Activated CD4-positive, CD25-positive, alpha-beta regulatory T cell (primary cell): ENCODE measurements at regions not wholly inside any gene's neighbourhood (a gene's known extent, or its start where the extent isn't known, plus 50 kb on each side); places are given as distances from the start of the nearest gene placed in this dataset.

Experiments
- DNase-seq, 4 experiments: peaks; one replicate each; lab custom pipeline; 2025; lab: John Stamatoyannopoulos, UW

DNA sequence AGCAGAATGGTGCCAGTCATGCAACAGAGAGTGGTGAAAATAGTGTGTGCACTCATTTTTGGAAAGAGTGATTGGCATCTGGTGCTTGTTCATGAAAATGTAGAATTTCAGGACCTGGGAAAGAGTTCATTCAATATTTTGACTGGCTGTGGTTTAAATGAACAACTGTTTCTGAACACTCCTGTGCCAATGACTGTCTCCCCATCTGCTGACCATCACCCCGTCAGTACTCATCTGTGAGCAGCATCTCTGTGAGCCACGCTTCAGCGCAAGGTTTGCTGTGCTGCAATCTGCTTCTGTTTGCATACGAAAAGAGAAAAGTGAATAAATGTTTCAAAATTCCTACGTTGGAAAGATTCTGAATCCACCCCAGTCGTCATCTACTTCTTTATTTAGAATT, 77.9 kb upstream of the RUNX1 start:
- no peak for DNase-seq

DNA sequence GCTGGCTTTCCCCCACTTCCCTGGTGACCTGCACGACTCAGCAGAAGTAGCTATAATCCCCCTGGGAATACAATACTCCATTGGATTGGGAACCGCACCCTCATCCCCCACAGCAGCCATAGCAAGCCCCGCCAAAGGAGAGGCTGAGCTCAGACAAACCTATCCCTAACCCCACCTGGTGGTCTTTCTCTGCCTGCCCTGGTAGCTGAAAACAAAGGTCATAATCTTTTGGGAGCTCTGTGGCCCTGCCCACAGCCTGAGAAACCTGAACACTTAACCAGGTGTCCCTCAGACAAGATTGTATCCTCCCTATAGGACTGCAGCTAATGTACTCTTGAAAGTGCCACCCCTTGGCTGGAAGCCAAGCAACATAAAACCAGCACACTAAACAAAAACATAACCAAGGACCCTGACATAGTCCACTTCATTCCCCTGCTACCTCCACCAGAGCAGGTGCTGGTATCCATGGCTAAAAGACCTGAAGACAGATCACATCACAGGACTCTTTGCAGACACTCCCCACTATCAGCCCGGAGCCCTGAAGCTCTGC, 71.6 kb upstream of the RUNX1 start:
- no peak for DNase-seq

DNA sequence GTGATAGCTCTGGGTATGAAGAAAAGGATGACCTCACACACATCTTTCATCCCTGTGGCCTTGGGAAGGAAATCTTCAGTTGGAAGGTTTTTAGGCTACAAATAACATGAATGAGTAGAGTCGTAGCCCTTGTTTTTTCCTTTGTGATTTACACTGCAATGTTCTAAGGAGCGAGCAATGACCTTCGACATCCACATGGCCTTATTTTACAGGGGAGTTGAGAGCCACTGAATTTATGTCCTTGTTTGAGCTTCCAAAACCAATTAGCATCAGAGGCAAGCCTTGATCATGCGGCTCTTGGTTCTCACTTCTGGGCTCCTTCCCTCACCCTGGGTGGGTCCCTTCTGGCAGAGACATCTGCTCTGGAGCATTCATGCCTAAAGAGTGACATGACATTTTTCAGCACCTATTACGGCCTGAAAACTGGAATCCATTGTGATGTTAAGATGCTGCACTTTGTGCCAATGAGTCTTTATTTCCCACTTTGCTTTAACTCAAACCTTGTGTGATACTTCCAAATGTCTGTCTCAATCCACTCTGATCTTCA, 70.5 kb upstream of the RUNX1 start:
- no peak for DNase-seq

DNA sequence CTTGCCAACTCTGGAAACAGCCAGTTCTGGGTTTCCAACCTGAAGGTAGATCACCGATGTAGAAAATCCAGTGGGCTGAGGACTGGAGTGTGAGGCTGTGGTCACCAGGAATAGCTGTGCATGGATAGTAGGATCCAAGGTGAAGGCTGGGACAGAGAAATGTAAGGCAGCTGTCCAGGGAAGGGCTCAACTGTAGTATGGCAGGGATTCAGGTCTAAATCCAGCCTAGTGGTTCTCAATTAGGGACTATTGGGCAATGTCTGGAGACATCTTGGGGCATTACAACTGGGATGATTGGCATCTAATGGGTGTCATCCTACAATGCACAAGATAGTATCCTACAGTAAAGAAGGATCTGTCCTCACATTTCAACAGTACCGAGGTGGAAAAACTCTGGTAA, 67.7 kb upstream of the RUNX1 start:
- DNase-seq, result no peak

DNA sequence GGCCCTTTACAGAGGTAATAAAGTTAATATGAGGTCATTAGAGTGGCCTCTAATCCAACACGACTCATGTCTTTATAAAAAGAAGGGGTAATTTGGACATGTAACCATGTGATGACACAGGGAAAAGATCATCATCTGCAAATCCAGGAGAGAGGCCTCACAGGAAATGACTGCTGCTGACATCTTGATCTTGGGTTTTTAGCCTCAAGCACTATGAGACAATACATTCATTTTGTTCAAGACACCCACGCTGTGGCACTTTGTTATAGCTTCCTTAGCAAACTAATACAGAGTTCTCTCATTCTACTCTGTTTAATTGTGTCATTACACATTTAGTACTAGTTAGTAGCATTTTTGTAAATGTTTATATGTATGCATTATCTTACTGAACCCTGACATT, 64.0 kb upstream of the RUNX1 start:
- no peak for DNase-seq

DNA sequence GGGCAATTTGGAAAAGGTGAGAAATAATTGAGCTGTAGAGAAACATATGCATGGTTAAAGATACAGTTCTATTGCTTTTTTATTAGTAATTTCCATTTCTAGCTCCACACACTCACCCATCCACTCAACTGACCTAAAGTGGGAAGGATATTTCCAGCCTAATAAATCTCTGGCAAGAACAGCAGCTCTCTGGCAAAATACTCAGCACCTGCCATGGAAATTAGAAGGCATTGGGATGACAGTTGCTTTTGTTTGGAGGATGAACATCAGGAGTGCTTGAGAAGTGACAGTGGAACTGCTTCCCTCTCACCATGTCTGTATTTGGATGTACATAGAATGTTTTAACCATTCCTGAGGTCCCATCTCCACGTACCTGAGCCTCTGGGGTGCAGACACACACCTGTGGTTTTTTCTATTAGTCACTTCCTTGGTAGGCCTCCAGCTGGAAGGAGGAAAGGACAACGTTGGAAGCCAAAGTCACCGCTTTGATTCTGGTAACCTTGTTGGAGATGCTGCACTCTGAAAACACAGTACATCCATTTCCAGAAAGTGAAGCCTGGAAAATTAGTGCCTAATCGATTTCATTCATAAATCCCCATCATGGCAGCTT, 62.3 kb upstream of the RUNX1 start:
- DNase-seq, result no peak

DNA sequence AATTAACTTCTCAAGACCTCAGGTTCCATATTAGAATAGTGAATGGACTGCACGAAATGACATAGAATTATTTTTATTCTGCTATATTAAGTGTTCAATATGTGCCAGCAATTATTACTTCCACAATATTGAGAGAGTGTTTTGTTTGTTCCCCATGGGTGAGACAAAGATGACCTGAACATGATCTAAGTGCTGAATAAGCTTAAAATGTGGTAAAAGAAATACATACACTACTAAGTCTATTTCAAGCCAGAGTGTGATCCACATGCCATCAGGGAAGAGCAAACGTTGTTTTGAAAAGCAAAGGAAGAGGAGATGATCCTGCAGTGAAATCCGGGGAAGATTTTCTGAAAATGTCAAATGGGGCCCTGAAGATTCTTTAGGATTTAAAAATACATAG, 59.8 kb upstream of the RUNX1 start:
- no peak for DNase-seq

DNA sequence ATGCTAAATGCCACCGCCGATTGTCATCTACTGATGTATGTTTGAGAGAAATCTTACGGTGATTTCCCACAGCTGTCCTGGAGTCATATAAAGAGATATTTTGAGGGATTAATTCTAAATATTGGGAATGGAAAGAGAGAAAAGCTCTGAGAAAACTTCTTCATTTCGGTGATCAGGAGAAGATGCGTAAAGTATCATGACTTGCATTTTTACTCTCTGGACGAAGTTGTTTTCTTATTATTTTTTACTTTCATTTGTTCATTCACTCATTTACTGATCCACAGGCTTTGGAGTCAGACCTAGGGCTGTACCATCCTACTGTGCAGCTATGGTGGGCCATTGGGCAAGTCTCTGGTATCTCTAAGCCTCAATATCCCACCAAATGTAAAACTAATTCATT, 58.4 kb upstream of the RUNX1 start:
- no peak for DNase-seq

DNA sequence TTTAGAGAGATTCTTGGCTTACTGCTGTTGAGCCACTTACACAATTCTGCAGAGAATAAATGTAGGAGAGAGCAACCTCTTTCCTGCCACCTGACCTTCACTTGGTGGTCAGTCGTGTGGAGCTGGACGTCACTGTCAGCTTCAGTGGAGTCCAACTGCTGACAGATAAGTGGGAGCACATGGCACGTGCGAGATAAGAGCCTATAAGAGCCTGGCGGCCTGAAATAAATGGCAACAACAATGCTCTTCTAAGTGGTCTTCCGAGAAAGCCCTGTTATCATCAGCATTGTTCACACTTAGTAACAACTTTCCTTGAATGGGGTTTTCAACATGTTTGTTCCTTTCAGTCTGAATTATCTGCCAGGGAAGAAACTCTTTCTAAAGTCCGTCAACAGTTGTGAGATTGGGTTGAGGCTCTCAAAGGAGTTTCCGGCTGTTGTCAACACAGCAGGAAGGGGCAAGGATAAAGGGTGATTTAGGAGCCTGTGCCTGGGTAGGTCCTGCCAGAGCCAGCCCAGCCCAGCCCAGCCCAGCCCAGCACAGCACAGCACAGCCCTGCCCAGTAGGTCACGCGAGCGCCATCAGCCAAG, 57.2 kb upstream of the RUNX1 start:
- DNase-seq, result no peak

DNA sequence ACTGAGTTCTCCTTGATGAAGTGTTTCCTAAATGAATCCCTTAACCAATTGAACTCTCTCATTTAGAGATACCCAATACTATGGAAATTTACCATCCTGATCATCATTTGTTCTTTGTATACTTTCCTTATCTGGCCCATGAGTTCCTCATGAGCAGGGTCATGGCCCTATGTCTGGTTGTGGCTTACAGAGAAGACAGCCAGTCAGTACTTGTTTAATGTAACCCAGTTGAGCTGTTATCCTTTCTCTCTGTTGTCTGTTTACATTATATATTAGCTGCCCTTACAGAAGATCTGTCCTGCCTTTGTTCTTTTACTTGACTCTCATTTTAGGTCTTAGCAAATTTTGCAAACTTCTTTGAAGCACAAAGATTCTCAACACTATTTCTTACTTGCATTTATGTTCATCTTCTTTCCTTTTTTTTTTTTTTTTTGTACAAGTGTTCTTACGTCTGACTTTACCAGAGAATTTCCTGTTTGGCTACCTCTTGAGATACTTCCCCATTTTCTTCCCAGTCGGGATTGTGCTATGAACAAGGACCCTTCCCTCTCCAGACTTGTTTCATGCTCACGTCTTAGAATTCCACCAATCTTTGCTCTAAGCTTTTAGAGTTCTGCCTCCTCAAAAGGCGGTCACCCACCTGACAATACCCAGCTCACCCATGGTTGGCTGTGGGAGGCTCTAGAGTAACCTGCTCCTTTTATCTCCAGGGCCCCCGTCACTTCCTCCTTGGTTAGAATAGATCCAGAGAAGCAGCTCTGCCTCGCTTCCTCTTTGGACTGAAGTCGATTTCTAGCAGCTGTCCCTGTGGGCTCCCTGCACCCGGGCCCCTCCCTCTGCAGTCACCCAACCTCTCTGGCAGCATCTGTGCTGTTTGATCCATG, 53.6 kb upstream of the RUNX1 start:
- DNase-seq, result peak in 1 of 4 experiments; percentile 4

DNA sequence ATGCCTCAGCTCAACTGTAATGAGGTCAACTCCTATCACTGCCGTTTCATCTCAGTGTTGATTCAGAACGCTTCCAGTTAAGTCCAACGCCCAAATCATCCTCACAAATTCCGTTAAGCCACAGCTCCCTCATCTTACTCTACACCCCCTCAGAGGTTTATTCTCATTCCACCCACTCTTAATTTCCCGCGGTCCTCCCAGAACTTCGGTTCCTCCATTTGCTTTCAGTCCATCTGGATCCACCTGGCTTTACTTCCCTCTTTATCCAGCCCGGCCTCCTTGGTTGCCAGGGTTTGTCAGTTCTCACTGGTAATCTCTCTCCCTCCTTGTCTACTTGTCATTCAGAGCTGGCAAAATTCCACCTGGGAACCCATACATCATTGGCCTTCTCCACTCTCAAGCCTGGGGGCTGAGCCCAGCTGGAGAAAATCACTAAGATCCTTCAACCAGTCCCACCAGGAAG, 51.3 kb upstream of the RUNX1 start:
- no peak for DNase-seq

DNA sequence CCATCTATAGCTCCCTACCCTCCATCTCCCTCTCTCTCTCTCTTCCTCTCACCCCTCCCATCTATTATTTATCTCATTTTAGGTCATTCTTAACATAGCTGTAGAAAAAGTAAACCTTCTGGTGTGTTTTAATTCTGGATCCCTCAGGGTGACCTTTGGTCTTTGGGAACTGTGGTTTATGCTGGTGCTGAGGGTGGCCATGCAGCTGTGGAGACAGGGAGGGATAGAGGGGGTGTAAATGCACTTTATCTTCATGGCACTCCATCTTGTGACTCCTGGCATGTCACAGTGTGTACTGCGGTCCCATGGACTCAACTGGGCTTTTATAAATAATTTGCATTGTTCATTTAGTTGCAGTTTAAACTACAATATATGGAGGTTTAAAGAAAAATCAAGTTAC, 50.2 kb upstream of the RUNX1 start:
- DNase-seq, result no peak
